Neuronal stem cell (in vitro differentiated cells): ENCODE measurements at regions not wholly inside any gene's neighbourhood (a gene's known extent, or its start where the extent isn't known, plus 50 kb on each side); places are given as distances from the start of the nearest gene placed in this dataset.

ENCODE experiments used
- DNase-seq: peaks from one replicate; pipeline ENCODE4 v3.0.0-alpha.2; 2013; ENCODE audit warnings: low spot score
- H2AFZ ChIP-seq: one replicate; pipeline ENCODE4 v1.6.1; 2013; ENCODE audit warnings: mild to moderate bottlenecking, low read length, inconsistent platforms
- H2AK5ac ChIP-seq: 2 replicates; pipeline ENCODE4 v1.6.1; 2013; ENCODE audit warnings: low read depth, mild to moderate bottlenecking, inconsistent platforms, low read length, moderate library complexity, mixed read lengths
- H2BK120ac ChIP-seq: 2 replicates; pipeline ENCODE4 v1.6.1; 2013; ENCODE audit warnings: low read depth, mild to moderate bottlenecking, inconsistent platforms, low read length, moderate library complexity, mixed read lengths
- H2BK12ac ChIP-seq: one replicate; pipeline ENCODE4 v1.6.1; 2013; ENCODE audit warnings: low read length, inconsistent platforms
- H2BK15ac ChIP-seq: 2 replicates; pipeline ENCODE4 v1.6.1; 2013; ENCODE audit warnings: mild to moderate bottlenecking, low read length, inconsistent platforms, mixed read lengths
- H2BK5ac ChIP-seq: one replicate; pipeline ENCODE4 v1.6.1; 2013; ENCODE audit warnings: inconsistent platforms, mild to moderate bottlenecking, low read length, moderate library complexity
- H3K14ac ChIP-seq: one replicate; pipeline ENCODE4 v1.6.1; 2013; ENCODE audit warnings: low read length, inconsistent platforms
- H3K18ac ChIP-seq: 2 replicates; pipeline ENCODE4 v1.6.1; 2013; ENCODE audit warnings: low read length, inconsistent platforms
- H3K23ac ChIP-seq: 2 replicates; pipeline ENCODE4 v1.6.1; 2013; ENCODE audit warnings: low read depth, mild to moderate bottlenecking, mixed read lengths, low read length, inconsistent platforms; ENCODE audit not compliant: poor library complexity
- H3K27ac ChIP-seq: replicated peaks from 3 replicates; pipeline ENCODE4 v1.5.1; 2013; ENCODE audit warnings: low read length, inconsistent platforms
- H3K27me3 ChIP-seq, 3 experiments: 2 replicates each; pipeline ENCODE4 v1.6.1; 2013; ENCODE audit warnings: low read length in 3 of 3, mild to moderate bottlenecking in 2 of 3, inconsistent platforms in 1 of 3, low read depth in 1 of 3, mixed read lengths in 1 of 3, moderate library complexity in 1 of 3; ENCODE audit not compliant: control insufficient read depth in 3 of 3, insufficient read depth in 3 of 3
- H3K36me3 ChIP-seq, 2 donors: replicated peaks in 1 of 2; 2 replicates each; pipeline ENCODE4 v1.6.1; 2013; ENCODE audit warnings: low read length in 2 of 2; ENCODE audit not compliant: control insufficient read depth in 2 of 2, insufficient read depth in 2 of 2
- H3K4ac ChIP-seq: 2 replicates; pipeline ENCODE4 v1.6.1; 2013; ENCODE audit warnings: inconsistent platforms, mild to moderate bottlenecking, low read length, moderate library complexity
- H3K4me1 ChIP-seq, 2 donors: 1 replicate in 1 of 2; 2 replicates in 1 of 2; pipeline ENCODE4 v1.6.1; 2013; ENCODE audit warnings: low read length in 2 of 2, low read depth in 1 of 2; ENCODE audit not compliant: control insufficient read depth in 2 of 2, insufficient read depth in 1 of 2
- H3K4me2 ChIP-seq: one replicate; pipeline ENCODE4 v1.6.1; 2013; ENCODE audit warnings: mild to moderate bottlenecking, low read length, inconsistent platforms; ENCODE audit not compliant: insufficient read depth, poor library complexity, severe bottlenecking
- H3K4me3 ChIP-seq, 2 donors: 2 replicates each; pipeline ENCODE4 v1.5.1; 2013; ENCODE audit warnings: low read length in 2 of 2, mild to moderate bottlenecking in 2 of 2, inconsistent platforms in 1 of 2, moderate library complexity in 1 of 2
- H3K79me1 ChIP-seq: one replicate; pipeline ENCODE4 v1.6.1; 2013; ENCODE audit warnings: low read depth, mild to moderate bottlenecking, inconsistent platforms, low read length, moderate library complexity
- H3K9ac ChIP-seq: one replicate; pipeline ENCODE4 v1.6.1; 2013; ENCODE audit warnings: mild to moderate bottlenecking, low read depth, low read length, inconsistent platforms; ENCODE audit not compliant: poor library complexity
- H3K9me3 ChIP-seq, 2 donors: replicated peaks in 1 of 2; 2 replicates each; pipeline versions ENCODE3 to v1.6.1; 2013; ENCODE audit warnings: low read length in 2 of 2, mild to moderate bottlenecking in 2 of 2, inconsistent platforms in 1 of 2, low read depth in 1 of 2, mixed read lengths in 1 of 2, moderate library complexity in 1 of 2; ENCODE audit not compliant: control insufficient read depth in 2 of 2, insufficient read depth in 1 of 2
- H4K8ac ChIP-seq: one replicate; pipeline ENCODE4 v1.6.1; 2013; ENCODE audit warnings: low read depth, mild to moderate bottlenecking, inconsistent platforms, low read length, moderate library complexity
- H4K91ac ChIP-seq: one replicate; pipeline ENCODE4 v1.6.1; 2013; ENCODE audit warnings: low read length, low read depth, mild to moderate bottlenecking, inconsistent platforms; ENCODE audit not compliant: poor library complexity
- WGBS, 2 donors: extraction: QIAGEN DNeasy Blood & Tissue Kit; methylation state at CpG; one replicate each; pipeline ENCODE4 v1.1.7; 2013; ENCODE audit warnings: missing lambda C conversion rate in 2 of 2, mixed read lengths in 1 of 2; ENCODE audit not compliant: insufficient read length in 2 of 2, insufficient replicate concordance in 1 of 2; ENCODE audit errors: extremely low coverage in 2 of 2; 5-methylcytosine and 5-hydroxymethylcytosine counted together

- no peak overlapping the region for H4K91ac ChIP-seq
- H3K9me3 ChIP-seq: no peaks in the 10 kb centered on the region
- H2BK5ac ChIP-seq: no peak overlapping the region
- no peak overlapping the region for H3K27ac ChIP-seq
- H2BK12ac ChIP-seq: no peak overlapping the region
- H3K27me3 ChIP-seq: no peaks in the 10 kb centered on the region
- no peak overlapping the region for H2BK15ac ChIP-seq
- no peak overlapping the region for H3K4me2 ChIP-seq
- no peaks in the 10 kb centered on the region for H3K79me1 ChIP-seq
- no peak overlapping the region for H3K18ac ChIP-seq
- no peak overlapping the region for H3K23ac ChIP-seq
- H3K14ac ChIP-seq: no peak overlapping the region
- H3K9ac ChIP-seq: no peak overlapping the region
- H2BK120ac ChIP-seq: no peak overlapping the region
- no peak for DNase-seq
- no peaks in the 10 kb centered on the region for H3K36me3 ChIP-seq
- H3K4me3 ChIP-seq: no peak overlapping the region
- no CpG with 5 or more reads among the region's 3 CpGs for WGBS, 2 donors
- peak overlapping the region; percentile 71 for H2AK5ac ChIP-seq
- no peak overlapping the region for H3K4ac ChIP-seq
- no peaks in the 10 kb centered on the region for H3K4me1 ChIP-seq
- H4K8ac ChIP-seq: no peak overlapping the region
- H2AFZ ChIP-seq: no peak overlapping the region
Observed at GRCh38 chr18:28846958-28847357, 670.0 kb upstream of the CDH2 start.

DNA sequence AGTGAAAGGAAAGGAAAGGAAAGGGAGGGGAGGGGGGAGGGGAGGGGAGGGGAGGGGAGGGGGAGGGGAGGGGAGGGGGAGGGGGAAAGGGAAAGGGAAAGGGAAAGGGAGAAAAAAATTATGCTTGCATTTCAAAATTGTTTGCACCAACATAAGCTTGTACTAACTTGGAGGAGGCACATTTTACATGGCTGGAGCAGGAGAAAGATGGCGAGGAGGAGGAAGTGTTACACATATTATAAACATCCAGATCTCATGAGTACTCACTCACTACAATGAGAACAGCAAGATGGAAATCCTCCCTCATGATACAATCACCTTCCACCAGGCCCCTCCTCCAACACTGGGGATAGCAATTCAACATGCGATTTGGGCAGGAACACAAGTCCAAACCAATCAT, 660.2 kb upstream of the CDH2 start:
- Histone ChIP-seq H3K9ac (no peak overlapping the region), H2BK5ac (no peak overlapping the region), H3K4me1 (no peaks in the 10 kb centered on the region), H3K14ac (no peak overlapping the region), H2BK12ac (no peak overlapping the region), H4K8ac (no peak overlapping the region), H2AFZ (no peak overlapping the region), H3K27me3 (no peaks in the 10 kb centered on the region), H2BK120ac (no peak overlapping the region), H4K91ac (no peak overlapping the region), H2BK15ac (no peak overlapping the region), H3K18ac (no peak overlapping the region), H3K36me3 (no peaks in the 10 kb centered on the region), H3K9me3 (no peaks in the 10 kb centered on the region), H3K79me1 (no peaks in the 10 kb centered on the region), H3K4me2 (no peak overlapping the region), H3K4ac (no peak overlapping the region), H2AK5ac (no peak overlapping the region), H3K23ac (no peak overlapping the region), H3K27ac (no peak overlapping the region), H3K4me3 (no peak overlapping the region)
- no peak for DNase-seq
- WGBS, 2 donors: no CpG with 5 or more reads among the region's 2 CpGs

GRCh38 chr18:28834889-28835288, 658.0 kb upstream of the CDH2 start:
- no CpG with 5 or more reads among the region's 4 CpGs for WGBS, 2 donors
- no peak overlapping the region for H2BK120ac ChIP-seq
- H3K23ac ChIP-seq: no peak overlapping the region
- H3K9ac ChIP-seq: no peak overlapping the region
- H3K27ac ChIP-seq: no peak overlapping the region
- no peak overlapping the region for H2BK12ac ChIP-seq
- no peak for DNase-seq
- H2AFZ ChIP-seq: no peak overlapping the region
- no peak overlapping the region for H3K18ac ChIP-seq
- H3K4me1 ChIP-seq: no peaks in the 10 kb centered on the region
- no peak overlapping the region for H3K4ac ChIP-seq
- no peak overlapping the region for H3K4me2 ChIP-seq
- no peak overlapping the region for H3K4me3 ChIP-seq
- H4K8ac ChIP-seq: no peak overlapping the region
- H2BK5ac ChIP-seq: no peak overlapping the region
- no peak overlapping the region for H3K14ac ChIP-seq
- H3K79me1 ChIP-seq: no peaks in the 10 kb centered on the region
- H4K91ac ChIP-seq: no peak overlapping the region
- H3K36me3 ChIP-seq: no peaks in the 10 kb centered on the region
- no peaks in the 10 kb centered on the region for H3K9me3 ChIP-seq
- no peaks in the 10 kb centered on the region for H3K27me3 ChIP-seq
- no peak overlapping the region for H2BK15ac ChIP-seq
- no peak overlapping the region for H2AK5ac ChIP-seq

- H3K18ac ChIP-seq: no peak overlapping the region
- no peak overlapping the region for H2BK15ac ChIP-seq
- H2AFZ ChIP-seq: no peak overlapping the region
- no peak overlapping the region for H3K9ac ChIP-seq
- no peak overlapping the region for H2AK5ac ChIP-seq
- no peak overlapping the region for H3K4ac ChIP-seq
- H2BK120ac ChIP-seq: no peak overlapping the region
- no peaks in the 10 kb centered on the region for H3K27me3 ChIP-seq
- no peak overlapping the region for H2BK12ac ChIP-seq
- no peak overlapping the region for H4K8ac ChIP-seq
- DNase-seq: no peak
- H3K4me2 ChIP-seq: no peak overlapping the region
- H3K36me3 ChIP-seq: no peaks in the 10 kb centered on the region
- H3K4me1 ChIP-seq: peaks cover 2 to 3% of the 10 kb centered on the region in 2 donors
- H3K23ac ChIP-seq: no peak overlapping the region
- H4K91ac ChIP-seq: no peak overlapping the region
- no peak overlapping the region for H3K14ac ChIP-seq
- H3K27ac ChIP-seq: no peak overlapping the region
- no peaks in the 10 kb centered on the region for H3K79me1 ChIP-seq
- H3K9me3 ChIP-seq: no peaks in the 10 kb centered on the region
- no peak overlapping the region for H2BK5ac ChIP-seq
- H3K4me3 ChIP-seq: no peak overlapping the region
Observed at GRCh38 chr18:28831908-28832307, 655.0 kb upstream of the CDH2 start.
